ENCODE measurements at regions not wholly inside any gene's neighbourhood (a gene's known extent, or its start where the extent isn't known, plus 50 kb on each side); places are given as distances from the start of the nearest gene placed in this dataset.
"Not testable (repeated sequence)": the region's sequence is repeated elsewhere in the genome, so short reads cannot be mapped to it uniquely, and the experiment has no call there.

DNA sequence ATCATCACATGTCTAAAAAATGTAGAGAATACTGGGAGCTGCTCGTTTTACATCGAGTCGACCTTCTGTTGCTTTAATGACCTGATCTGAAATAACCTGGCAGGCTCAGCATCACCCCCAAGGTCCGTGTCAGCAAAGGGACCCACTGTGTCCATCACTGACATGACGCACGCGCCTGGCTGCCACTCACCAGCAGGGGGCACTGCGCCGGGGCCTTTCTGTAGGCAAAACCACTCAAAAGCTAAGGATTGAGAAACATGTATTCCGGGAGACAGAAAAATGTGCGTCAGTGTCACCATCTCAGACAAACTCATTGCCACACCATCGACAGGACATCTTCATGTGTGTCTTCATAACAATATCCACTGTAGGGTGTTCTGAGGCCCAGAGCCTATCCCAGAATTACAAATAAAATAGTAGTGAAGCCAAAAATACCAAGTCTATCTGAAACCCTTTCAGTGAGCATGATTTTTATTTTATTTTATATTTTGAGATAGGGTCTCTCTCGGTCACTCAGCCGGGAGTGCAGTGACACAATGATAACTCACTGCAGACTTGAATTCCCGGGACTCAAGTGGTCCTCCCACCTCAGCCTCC, 130.3 kb upstream of the LSM14A start:
- DNase-seq = peak; percentile 75

DNA sequence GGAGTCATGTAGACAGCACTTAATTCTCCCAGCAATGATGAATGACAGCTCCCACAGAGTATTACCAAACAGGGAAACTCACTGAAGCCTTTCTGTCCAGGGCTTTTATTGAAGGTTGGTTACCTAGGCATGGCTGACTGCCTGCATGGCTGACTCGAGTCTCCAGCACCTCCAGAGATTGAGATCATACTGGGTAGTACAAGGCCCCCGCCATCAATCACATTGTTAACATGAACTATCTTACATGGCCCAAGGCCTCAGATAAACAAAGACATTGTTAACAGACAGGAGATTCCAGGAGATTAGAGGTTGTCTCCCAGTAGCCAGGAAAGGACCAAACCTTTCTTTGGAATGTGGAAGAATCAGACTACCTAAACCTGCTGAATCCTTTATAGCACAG, 128.3 kb upstream of the LSM14A start:
- DNase-seq = no peak

DNA sequence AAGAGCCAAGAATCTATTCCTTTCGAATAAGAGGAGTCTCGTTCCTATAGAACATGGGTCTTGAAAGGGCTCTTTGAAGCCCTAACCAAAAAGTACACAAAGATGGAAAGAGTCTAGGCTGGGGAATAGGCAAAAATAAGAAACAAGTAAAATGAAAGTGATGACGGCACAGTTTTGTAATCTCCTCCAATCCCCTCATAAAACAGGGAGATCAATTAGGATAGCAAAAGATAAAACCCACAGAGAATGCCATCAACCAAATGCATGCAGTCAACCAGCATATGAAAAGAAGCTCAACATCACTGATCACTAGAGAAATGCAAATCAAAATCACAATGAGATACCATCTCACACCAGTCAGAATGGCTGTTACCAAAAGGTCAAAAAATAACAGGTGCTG, 122.4 kb upstream of the LSM14A start:
- DNase-seq = no peak

GRCh38 chr19:34050430-34050829, 121.9 kb upstream of the LSM14A start:
- DNase-seq = not testable (repeated sequence)

DNA sequence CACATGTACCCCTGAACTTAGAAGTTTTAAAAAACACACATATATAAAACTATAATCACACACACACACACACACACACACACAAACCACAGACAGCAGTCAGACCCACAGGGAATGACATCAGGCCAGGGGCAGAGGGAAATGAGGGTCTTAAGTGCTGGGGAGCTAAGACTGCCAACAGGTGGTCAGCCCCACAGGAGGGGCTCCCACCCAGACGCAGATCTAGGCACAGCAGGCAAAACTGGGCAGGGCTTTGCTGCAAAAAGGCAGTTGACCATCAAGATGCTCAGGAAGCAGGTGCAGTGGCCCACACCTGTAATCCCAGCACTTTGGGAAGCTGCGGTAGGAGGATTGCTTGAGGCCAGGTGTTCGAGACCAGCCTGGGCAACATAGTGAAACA, 121.0 kb upstream of the LSM14A start:
- DNase-seq = no peak

DNA sequence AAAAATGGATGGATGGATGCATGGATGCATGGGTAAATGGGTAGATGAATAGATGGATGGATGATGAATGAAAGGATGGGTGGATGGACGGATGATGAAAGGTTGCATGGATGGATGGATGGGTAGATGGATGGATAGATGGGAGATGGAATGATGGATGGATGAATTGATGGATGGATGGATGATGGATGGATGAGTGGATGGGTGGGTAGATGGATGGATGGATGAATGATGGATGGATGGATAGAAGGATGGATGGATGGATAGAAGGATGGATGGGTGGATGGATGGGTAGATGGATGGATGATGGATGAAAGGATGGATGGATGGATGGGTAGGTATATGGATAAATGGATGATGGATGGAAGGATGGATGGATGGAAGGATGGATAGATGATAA, 115.1 kb upstream of the LSM14A start:
- DNase-seq = no peak

DNA sequence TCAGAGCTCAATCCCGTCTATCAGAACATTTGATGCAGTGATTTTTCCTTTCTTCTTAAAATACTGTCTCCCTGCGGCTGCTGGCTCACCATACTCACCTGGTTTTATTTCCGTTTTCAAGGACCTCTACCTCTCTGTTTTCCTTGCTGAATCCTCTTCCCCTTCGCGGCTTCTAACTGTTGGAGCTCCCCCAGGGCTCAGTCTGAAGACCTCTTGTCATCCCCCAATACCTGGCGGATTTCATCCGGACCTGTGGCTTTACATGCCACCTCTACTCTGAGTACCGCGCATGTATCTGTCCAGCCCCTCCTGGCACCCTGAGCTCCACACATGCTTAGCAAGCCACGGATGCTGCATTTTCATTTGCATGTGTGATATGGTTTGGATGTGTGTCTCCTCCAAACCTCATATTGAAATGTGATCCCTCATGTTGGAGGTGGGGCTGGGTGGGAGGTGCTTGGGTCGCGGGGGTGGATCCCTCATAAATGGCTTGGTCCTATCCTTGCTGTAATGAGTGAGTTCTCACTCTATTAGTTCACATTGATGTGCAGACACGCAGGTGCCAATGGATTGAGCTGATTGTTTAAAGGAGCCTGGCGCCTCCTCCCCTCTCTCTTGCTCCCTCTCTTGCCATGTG, 106.2 kb upstream of the LSM14A start:
- DNase-seq = no peak

GRCh38 chr19:34067861-34068271, 104.4 kb upstream of the LSM14A start:
- no peak for DNase-seq

DNA sequence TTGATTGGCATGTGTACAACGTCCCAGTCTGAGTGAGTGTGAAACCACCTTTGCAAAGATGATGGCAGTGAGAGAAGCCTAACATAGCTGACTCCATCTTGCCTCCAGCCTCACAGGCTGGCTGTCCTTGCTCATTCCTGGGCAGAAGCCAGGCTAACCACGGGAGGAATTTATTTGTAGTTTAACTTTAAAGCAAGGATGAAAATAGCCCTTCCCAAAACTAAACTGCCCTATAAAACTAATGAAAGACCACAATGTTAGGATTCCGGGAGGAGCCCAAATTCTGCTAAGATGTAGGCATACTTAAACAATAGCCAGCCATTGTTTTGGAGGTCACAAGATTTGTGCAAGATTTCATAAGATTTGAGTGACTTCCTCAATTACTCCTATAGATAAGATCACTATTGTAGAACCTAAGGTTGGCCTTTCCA, 96.6 kb upstream of the LSM14A start:
- DNase-seq = no peak

DNA sequence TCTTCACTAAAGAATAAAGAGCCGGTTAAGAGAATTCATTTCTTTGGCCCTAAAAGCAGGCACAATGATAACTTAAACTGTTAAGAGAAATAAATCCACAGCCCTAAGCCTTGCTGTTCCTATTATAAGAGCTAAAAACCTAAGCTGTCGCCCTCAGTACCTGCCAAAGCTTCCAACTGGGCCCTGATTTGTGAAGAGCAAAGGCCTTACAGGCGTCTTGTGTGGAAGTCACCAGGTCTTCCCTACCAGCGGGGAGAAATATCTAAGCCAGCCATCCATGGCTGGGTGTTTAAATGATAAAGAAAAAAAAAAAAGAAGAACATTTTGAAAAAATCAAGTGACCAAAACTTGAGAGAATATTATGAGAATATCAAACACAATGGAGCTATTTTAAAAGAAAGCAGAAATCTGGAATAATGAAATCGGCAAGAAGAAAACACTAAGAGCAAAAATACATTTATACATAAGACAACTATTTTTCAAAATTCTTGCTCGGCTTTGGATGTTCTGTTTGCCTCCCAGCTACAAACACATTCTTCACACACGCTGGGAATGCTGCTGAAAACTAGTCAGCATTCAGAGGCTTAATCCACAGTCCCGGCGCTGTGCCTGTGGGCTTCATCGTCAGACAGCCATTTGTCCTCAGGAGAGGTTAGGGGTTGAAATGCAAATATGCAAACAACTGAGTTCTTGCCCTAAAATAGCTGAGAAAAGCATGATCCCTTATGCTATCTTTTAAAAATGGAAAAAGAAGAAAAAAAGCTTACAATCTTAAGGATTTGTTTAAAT, 89.8 kb upstream of the LSM14A start:
- DNase-seq = no peak

- no peak for DNase-seq
Measured at GRCh38 chr19:34084396-34085145, 87.7 kb upstream of the LSM14A start.

- DNase-seq = no peak
Measured at GRCh38 chr19:34085336-34085735, 87.0 kb upstream of the LSM14A start.

DNA sequence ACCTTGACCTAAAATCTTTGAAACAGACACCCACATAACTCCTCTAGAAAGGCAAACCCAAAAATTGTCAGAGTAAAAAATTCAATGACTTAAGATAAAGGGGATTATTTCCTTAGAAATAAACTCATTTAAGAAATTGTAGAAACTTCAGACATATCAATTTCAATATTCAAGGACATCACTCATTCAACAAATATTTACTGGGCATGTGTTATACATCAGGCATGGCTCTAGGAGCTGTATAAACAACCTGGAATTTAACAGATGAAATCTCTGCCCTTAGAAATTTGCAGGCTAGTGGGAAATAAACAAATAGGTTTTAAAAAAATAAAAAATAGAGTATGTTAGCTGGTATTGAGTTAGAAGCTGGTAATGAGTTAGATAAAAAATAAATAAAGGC, 84.0 kb upstream of the LSM14A start:
- no peak for DNase-seq

DNA sequence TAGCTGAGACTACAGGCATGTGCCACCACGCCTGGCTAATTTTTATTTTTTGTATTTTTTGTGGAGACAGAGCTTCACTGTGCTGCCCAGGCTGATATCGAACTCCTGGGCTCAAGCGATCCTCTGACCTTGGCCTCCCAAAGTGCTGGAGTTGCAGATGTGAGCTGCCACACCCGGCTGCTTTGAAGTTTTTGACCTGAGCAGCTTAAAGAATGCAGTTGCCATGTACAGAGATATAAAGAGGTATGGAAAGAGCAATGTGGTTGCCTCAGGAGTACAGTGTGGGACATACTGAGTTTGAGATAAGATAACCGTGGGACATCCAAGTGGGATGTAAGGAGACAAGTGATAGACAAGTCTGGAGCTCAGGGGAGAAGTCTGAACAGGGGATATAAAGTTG, 82.7 kb upstream of the LSM14A start:
- DNase-seq = no peak

GRCh38 chr19:34094960-34095359, 77.3 kb upstream of the LSM14A start:
- no peak for DNase-seq

- not testable (repeated sequence) for DNase-seq
Measured at GRCh38 chr19:34095411-34095810, 76.9 kb upstream of the LSM14A start.

- DNase-seq = peak; percentile 91
Measured at GRCh38 chr19:34096020-34096915, 76.0 kb upstream of the LSM14A start.

GRCh38 chr19:34104096-34104495, 68.2 kb upstream of the LSM14A start:
- no peak for DNase-seq

DNA sequence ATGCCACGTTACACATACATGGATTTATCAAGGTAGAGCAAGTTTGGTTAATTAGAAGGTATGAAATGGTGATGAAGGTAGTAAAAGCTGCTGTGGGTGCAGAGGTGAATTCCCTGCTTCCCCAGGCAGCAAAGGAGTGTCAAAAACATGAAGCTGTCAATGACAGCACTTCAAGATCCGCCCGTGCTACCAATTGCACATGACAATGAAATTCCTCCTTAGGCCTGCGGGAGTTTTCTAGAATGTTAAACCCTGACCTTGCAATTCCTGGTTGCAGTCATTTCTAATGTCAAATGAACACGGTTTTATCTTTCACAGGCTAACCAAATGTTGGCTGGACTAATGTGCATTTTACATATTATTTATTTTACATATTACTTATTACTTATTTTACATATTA, 67.7 kb upstream of the LSM14A start:
- no peak for DNase-seq

DNA sequence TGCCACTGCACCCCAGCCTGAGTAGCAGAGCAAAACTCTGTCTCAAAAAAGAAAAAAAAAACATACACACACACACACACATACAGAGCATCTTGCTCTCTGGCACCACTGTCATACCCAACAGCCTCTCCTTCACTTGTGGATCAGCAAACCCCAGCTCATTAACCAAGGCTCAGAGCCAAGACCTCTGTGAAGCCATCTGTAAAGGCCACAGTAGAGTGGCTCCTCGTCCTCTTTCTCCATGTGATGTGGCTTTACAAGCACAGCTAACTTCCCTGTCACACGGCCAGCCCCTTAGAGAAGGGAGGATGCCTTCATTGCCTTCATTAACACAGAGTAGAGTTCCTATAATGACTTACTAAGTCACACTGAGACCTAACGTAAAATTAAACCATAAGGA, 62.7 kb upstream of the LSM14A start:
- DNase-seq = no peak

- no peak for DNase-seq
Measured at GRCh38 chr19:34118879-34119748, 53.2 kb upstream of the LSM14A start.

Measured in eye (tissue), 1 donor.